Hematopoietic multipotent progenitor cell treated with erythropoietin and hydrocortisone succinate and interleukin-3 and kit ligand, for 4 days (in vitro differentiated cells): ENCODE measurements at regions not wholly inside any gene's neighbourhood (a gene's known extent, or its start where the extent isn't known, plus 50 kb on each side); places are given as distances from the start of the nearest gene placed in this dataset.
A peak's percentile ranks its signal among the peaks of the same experiment; 100 is the strongest.
"Not testable (repeated sequence)": the region's sequence is repeated elsewhere in the genome, so short reads cannot be mapped to it uniquely, and the experiment has no call there.

ENCODE experiments used
- DNase-seq: peaks from one replicate; pipeline ENCODE4 v3.0.0-alpha.2; 2015

DNA sequence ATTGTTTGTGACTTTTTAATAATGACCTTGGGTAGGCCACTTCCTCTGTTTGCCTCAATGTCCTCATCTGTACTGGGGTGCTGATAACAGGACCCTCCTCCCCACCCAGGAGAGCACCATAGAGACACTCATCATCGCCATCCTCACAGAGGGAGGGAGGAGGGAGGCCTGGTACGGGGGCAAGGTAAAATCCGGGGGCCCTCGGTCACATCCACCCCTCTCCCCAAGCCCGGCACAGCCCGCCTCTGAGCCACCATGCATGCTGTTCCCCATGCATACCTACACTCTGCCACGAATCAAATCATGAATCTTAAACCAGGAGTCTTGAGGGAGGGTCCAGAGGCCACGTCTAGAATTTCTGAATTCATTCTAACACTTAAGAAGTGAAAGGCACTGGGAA lies 74.9 kb upstream of the IQSEC1 start:
- no peak for DNase-seq

DNA sequence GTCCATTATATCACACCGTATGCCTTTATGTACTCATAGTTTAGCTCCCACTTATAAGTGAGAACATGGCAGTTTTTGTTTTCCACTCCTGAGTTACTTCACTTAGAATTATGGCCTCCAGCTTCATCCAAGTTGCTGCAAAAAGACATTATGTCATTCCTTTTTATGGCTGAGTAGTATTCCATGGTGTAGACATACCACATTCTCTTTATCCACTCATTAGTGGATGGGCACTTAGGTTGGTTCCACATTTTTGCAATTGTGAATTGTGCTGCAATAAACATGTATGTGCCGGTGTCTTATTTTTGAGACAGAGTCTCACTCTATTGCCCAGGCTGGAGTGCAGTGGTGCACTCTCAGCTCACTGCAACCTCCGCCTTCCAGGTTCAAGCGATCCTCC lies 74.1 kb upstream of the IQSEC1 start:
- no peak for DNase-seq

GRCh38 chr3:13146643-13147143 lies 73.5 kb upstream of the IQSEC1 start:
- DNase-seq: no peak

- DNase-seq: no peak
Measured at GRCh38 chr3:13145826-13146642, 72.8 kb upstream of the IQSEC1 start.

- peak; percentile 28 for DNase-seq
Measured at GRCh38 chr3:13145131-13145825, 72.0 kb upstream of the IQSEC1 start.

DNA sequence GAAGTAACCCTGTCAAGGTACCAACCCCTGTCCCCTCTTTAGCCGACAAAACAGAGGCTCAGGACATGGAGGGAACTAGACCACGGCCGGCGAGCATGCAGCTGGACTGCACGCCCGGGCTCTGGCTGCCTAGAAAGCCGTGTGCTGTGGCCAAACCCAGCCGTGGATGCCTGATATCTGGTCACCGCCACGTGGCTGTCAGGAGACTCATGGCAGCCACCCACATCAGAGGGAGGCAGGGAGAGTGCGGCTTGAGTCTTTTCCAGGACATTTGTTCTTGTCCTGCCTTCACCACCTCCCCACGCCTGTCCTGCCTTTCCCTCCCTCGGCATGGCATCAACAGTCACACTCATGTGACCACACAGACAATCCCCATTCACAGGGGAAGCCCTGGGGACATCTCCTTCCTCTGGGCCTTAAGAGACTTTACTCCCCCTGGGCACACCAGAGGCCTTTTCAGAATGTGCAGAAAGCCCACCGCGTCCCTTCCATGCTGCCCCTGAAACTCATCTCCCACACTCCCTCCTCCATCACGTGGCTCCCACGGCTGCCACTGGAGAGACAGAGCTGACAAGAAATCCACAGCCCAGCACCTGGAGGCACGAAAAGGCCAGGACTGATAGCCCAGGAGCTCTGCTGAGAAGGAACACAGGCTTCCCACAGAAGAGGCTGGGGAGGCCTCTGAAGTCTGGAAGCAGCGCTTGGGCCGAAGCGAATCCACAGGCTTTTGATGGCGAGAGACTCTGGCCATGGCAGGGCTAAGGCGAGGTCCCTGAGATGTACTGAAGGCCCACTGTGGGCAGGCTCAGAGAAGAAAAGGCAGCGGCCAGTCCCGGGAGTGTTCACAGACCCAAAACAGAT lies 71.2 kb upstream of the IQSEC1 start:
- no peak for DNase-seq

DNA sequence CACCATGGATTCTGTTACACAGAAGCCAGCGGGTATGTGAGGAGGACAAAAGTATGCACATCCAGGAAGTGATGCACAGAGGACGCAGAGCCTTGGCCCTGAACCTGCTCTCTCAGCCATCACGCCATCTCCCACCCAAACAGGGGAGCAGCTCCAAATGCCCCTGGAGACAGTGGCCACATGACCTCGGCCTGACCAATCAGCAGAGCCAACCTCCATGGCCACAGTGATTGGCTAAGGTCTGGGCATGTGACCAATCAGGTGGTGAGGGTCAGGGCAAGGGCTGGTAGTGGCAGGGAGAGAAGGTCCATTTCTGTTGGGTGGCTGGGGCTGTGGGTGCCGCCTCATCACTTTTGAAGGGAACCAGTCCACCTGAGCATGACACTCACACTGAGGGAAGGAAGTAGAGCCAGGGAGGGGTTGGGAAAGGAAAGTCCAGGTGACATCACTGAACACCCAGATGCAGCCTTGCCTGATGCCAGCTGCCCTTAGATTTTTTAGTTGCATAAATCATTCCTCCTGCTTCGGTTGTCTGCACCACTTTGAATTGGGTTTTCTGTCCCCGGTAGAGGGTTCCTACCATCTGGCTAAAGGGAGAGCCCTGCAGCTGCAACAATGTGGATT lies 70.3 kb upstream of the IQSEC1 start:
- DNase-seq: no peak

GRCh38 chr3:13142552-13143380 lies 69.5 kb upstream of the IQSEC1 start:
- no peak for DNase-seq

DNA sequence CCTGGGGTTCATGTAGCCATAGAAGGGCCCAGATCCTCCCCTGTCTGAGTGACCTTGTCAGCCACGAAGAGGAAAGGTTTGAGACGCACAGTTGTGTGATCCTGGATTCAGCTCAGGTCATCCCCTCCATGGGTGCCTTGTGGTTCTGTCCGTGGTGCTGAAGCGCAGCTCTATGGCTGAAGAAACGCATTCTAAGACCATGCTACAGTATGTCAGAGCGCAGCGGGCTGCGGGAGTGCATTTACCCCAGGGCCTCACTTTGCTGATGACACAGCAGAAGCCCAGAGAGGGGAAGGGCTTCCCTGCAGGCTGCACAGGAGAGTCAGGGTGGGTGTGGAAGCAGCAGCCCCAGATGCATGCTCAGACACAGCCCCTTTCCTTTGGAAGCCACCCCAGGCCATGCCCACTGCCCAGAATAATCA lies 68.8 kb upstream of the IQSEC1 start:
- DNase-seq: peak; percentile 82

- no peak for DNase-seq
Measured at GRCh38 chr3:13141183-13141582, 68.0 kb upstream of the IQSEC1 start.

DNA sequence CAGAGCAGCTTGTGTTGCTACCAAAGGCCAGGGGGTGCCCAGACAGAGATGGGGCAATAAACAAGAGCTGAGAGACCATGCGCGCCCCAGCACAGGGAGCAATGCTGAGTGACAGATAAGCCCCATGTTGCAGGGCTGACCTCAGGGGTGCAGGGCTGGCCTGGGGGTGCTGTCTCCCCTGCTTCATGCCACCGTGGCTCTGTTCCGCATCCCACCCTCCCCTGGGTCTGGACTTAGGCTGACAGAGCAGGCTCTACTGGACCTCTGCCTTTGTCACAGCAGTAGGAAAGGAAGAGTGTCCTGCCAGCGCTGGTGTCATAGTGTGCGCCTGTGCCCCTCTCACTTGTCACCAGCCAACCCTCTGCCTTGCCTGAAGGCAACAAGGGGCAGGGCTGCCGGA lies 67.4 kb upstream of the IQSEC1 start:
- no peak for DNase-seq

DNA sequence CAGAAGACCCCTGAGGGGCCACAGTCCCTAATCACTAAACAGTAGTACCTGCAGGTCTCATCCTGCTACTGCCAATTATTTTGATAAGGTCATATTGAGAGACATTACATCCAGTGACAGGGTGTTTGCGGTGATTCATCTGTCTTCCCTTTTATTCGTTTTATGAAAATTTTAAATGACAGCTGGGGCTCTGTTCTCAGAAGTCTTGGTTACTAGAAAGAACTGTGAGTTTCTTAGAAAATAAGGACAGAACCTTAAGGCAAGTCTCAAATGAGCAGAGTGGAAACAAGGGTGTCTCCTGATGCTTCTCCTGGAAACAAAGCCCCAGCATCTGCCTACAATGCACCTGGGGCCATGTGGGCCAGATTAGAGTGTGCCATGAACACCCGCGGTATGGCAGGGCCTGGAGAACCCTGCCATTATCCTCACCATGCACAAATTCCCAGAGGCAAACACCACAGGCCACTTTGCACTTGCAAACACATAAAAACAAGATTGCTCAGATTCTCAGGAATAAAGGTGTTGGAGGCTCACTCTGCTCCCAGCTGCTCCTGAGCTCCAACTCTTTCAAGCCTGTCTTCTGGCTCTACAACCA lies 66.3 kb upstream of the IQSEC1 start:
- no peak for DNase-seq

- DNase-seq: no peak
Measured at GRCh38 chr3:13138833-13139145, 65.6 kb upstream of the IQSEC1 start.

DNA sequence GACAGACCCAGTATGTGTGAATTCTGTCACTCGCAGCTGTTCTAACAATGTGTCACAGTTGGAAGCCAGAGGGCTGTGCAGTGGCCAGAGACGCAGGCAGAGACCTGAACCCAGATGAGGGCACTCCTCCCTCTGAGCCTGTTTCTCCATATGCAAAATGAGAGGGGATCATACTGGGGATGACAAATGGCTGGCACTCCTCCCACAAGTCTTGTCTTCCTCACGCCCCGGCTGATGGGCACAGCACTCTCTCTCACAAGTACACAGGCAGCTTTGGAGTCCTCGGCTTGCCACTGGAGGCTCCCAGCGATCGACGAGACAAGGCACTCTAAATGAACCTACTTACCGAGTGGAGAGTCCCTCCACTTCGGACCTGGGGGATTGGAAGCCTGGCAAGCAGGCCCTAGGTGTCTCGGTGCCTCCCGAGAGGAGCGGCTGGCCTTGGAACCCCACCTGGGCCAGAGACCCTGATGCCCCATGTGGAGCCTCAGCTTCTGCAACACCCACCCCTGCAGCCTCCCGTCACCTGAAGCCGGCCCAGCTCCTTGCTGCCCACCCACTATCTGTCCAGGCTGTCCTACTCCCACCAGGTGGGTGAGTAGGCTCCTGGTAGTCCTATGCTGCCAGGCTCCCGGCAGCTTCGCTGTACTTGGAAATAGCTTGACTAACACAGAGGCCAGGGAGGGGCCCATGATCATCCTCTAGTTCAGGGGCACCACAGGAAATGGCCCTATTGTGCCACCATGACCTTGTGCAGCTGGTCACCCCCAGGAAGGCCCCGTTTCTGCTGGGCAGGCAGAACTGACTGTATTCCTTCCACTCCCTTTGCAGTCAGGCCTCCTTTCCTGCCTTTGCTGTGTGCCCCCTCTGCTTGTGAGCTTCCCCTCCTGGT lies 65.0 kb upstream of the IQSEC1 start:
- DNase-seq: no peak

DNA sequence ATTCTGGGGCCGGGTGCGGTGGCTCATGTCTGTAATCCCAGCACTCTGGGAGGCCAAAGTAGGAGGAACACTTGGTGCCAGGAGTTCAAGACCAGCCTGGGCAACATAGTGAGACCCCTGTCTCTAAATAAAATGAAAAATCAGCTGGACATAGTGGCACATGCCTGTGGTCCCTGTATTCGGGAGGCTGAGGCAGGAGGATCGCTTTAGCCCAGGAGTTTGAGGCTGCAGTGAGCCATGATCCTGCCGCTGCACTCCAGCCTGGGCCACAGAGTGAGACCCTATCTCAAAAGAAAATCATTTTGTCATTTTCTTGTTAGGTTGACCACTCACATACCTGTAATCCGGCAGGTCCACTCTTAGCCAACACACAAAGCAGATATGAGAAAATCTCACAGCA lies 63.6 kb upstream of the IQSEC1 start:
- not testable (repeated sequence) for DNase-seq

DNA sequence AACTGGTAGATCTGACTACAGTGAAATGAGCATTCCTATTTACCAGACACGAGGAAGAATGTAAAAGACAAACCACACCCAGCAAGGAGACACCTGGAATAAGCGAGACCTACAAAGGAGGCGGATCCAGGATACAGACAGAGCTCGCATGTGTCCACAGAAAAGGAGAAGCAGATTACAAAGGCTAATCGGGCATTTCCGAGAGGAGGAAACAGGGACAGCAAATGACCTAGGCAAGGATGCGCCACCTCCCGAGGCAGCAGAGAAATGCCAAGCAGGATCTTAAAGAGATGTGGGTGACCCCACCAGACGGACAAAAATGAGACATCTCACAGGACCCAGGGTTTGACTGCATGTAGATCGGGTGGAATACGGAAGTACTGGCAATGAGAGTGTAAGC lies 63.2 kb upstream of the IQSEC1 start:
- DNase-seq: no peak

DNA sequence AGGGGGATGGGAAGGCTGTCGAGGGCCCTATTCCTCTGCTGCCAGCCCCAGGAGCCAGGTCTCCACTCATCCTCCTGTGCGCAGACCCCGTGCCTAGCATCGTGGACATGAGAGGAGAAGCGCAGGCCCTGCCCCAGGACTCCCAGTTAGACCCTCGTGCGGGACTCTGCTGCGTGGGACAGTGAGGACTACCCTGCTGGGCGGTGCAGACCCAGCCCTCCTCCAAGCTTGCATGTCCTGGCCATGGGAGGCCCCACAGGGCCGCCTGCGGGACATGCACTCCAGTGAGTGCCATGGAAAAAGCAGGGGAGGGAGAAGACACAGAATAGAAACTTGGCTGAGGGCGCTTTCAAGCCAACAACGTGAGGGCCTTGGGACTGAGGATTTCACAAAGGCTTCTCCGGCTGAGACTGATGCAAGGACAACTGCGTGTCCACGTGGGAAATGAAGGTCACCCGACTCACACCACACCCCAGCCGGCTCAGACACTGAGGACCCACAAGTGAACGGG lies 62.6 kb upstream of the IQSEC1 start:
- no peak for DNase-seq

DNA sequence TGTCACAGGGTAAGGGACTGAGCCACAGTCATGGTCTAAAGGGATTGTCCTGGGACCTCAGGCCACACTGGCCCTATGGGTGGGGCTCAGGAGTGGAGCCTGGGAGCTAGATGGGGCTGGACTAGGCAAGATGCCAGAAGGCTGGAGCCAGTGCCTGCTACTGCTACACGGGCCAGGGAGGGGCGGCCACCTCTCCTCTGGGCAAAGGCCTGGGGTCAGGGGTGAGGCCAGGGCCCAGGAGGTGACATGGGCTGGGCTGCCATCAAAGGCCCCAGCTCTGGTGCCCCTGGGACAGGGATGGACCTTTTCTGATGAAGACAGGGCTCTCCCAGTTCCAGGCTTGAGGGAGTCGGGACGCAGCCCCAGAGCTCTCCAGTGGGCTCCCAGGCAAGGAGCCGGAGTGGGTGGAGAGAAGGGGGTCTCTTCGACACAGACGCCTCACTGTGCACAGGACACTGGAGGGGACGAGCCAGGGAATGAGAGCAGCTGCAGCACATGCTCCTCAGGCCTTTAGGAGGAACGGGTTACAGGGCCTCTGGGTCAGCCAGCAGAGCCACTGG lies 62.1 kb upstream of the IQSEC1 start:
- DNase-seq: no peak

DNA sequence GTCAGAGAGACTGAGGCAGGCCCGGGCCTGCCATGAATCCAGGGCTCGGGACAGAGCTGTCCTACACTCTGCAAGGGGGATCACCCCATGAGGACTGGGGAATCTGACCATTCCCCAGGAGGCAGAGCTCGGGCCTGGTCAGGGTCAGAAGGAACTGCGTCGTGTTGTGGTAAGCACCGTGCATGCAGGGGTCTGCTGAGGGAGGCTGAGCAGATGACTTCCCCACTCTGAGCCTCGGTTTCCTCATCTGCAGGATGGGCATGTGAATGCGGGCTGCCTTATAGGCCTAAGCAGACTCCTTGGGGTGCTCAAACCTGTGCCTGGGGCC lies 61.6 kb upstream of the IQSEC1 start:
- no peak for DNase-seq
